Mesenchymal stem cell (in vitro differentiated cells and primary cell): ENCODE measurements at regions not wholly inside any gene's neighbourhood (a gene's known extent, or its start where the extent isn't known, plus 50 kb on each side); places are given as distances from the start of the nearest gene placed in this dataset.

Experiments used
- DNase-seq: peaks from one replicate; pipeline ENCODE4 v3.0.0-alpha.2; 2013
- H2AFZ ChIP-seq: one replicate; pipeline ENCODE4 v1.6.1; 2013; ENCODE audit warnings: low read depth, mild to moderate bottlenecking, control low read depth, inconsistent platforms, low read length, moderate library complexity
- H2AK5ac ChIP-seq: 2 replicates; pipeline ENCODE4 v1.6.1; 2013; ENCODE audit warnings: low read length, moderate library complexity, mild to moderate bottlenecking, inconsistent platforms; ENCODE audit not compliant: severe bottlenecking
- H2BK120ac ChIP-seq: one replicate; pipeline ENCODE4 v1.6.1; 2013; ENCODE audit warnings: low read depth, mild to moderate bottlenecking, inconsistent platforms, low read length, moderate library complexity
- H2BK12ac ChIP-seq, 2 experiments: one replicate each; pipeline ENCODE4 v1.6.1; 2013; ENCODE audit warnings: inconsistent platforms in 2 of 2, low read length in 2 of 2, mild to moderate bottlenecking in 2 of 2, moderate library complexity in 2 of 2, control low read depth in 1 of 2
- H2BK15ac ChIP-seq: one replicate; pipeline ENCODE4 v1.6.1; 2013; ENCODE audit warnings: mild to moderate bottlenecking, low read depth, inconsistent platforms; ENCODE audit not compliant: poor library complexity, severe bottlenecking
- H2BK5ac ChIP-seq: 2 replicates; pipeline ENCODE4 v1.6.1; 2013; ENCODE audit warnings: low read depth, mild to moderate bottlenecking, low read length, control low read depth, inconsistent platforms; ENCODE audit not compliant: poor library complexity, severe bottlenecking
- H3K14ac ChIP-seq, 2 experiments: one replicate each; pipeline ENCODE4 v1.6.1; 2013; ENCODE audit warnings: inconsistent platforms in 2 of 2, low read length in 2 of 2, control low read depth in 1 of 2, mild to moderate bottlenecking in 1 of 2, moderate library complexity in 1 of 2
- H3K18ac ChIP-seq, 2 experiments: one replicate each; pipeline ENCODE4 v1.6.1; 2013; ENCODE audit warnings: inconsistent platforms in 2 of 2, low read length in 2 of 2, control low read depth in 1 of 2, low read depth in 1 of 2, mild to moderate bottlenecking in 1 of 2
- H3K23ac ChIP-seq, 2 experiments: one replicate each; pipeline ENCODE4 v1.6.1; 2013; ENCODE audit warnings: inconsistent platforms in 2 of 2, low read length in 2 of 2, mild to moderate bottlenecking in 2 of 2, moderate library complexity in 2 of 2, control low read depth in 1 of 2
- H3K27ac ChIP-seq: 2 replicates; pipeline ENCODE4 v1.5.1; 2013; ENCODE audit warnings: mild to moderate bottlenecking, moderate library complexity, low read length, control low read depth, inconsistent platforms; ENCODE audit not compliant: poor library complexity, severe bottlenecking
- H3K27me3 ChIP-seq, 2 experiments: 2 replicates each; pipeline versions ENCODE4 v1.6.1 to v1.7.0; 2013; ENCODE audit warnings: low read length in 2 of 2, mild to moderate bottlenecking in 2 of 2, moderate library complexity in 2 of 2, control low read depth in 1 of 2, inconsistent platforms in 1 of 2; ENCODE audit not compliant: control insufficient read depth in 1 of 2, insufficient read depth in 1 of 2
- H3K36me3 ChIP-seq, 2 experiments: 2 replicates each; pipeline versions ENCODE4 v1.6.1 to v1.7.0; 2013; ENCODE audit warnings: low read length in 2 of 2, control low read depth in 1 of 2, inconsistent platforms in 1 of 2, low read depth in 1 of 2, mild to moderate bottlenecking in 1 of 2; ENCODE audit not compliant: insufficient read depth in 2 of 2, control insufficient read depth in 1 of 2
- H3K4ac ChIP-seq, 2 experiments: one replicate each; pipeline ENCODE4 v1.6.1; 2013; ENCODE audit warnings: inconsistent platforms in 2 of 2, low read length in 2 of 2, mild to moderate bottlenecking in 2 of 2, moderate library complexity in 2 of 2, control low read depth in 1 of 2, low read depth in 1 of 2
- H3K4me1 ChIP-seq: 2 replicates; pipeline ENCODE4 v1.6.1; 2013; ENCODE audit warnings: low read depth, low read length, control low read depth; ENCODE audit not compliant: control insufficient read depth, insufficient read depth
- H3K4me2 ChIP-seq: 2 replicates; pipeline ENCODE4 v1.6.1; 2013; ENCODE audit warnings: low read length, mild to moderate bottlenecking, inconsistent platforms; ENCODE audit not compliant: poor library complexity, severe bottlenecking
- H3K4me3 ChIP-seq, 2 experiments: 2 replicates each; pipeline versions ENCODE4 v1.5.1 to v1.7.0; 2013; ENCODE audit warnings: low read length in 2 of 2, mild to moderate bottlenecking in 2 of 2, control low read depth in 1 of 2, low read depth in 1 of 2; ENCODE audit not compliant: insufficient read depth in 1 of 2
- H3K79me1 ChIP-seq: replicated peaks from 2 replicates; pipeline ENCODE4 v1.6.1; 2013; ENCODE audit warnings: mild to moderate bottlenecking, control low read depth, low read length, inconsistent platforms; ENCODE audit not compliant: poor library complexity, severe bottlenecking
- H3K9ac ChIP-seq: 2 replicates; pipeline ENCODE4 v1.7.0; 2013; ENCODE audit warnings: mild to moderate bottlenecking, low read length, moderate library complexity
- H3K9me3 ChIP-seq: 2 replicates; pipeline ENCODE4 v1.7.0; 2013; ENCODE audit warnings: mild to moderate bottlenecking, low read length; ENCODE audit not compliant: control insufficient read depth
- H4K8ac ChIP-seq: one replicate; pipeline ENCODE4 v1.6.1; 2013; ENCODE audit warnings: inconsistent platforms, mild to moderate bottlenecking, low read length, moderate library complexity
- H4K91ac ChIP-seq: one replicate; pipeline ENCODE4 v1.6.1; 2013; ENCODE audit warnings: mild to moderate bottlenecking, low read length, inconsistent platforms
- WGBS: methylation state at CpG from one replicate; pipeline ENCODE4 v1.1.7; 2013; ENCODE audit warnings: mixed read lengths; 5-methylcytosine and 5-hydroxymethylcytosine counted together

DNA sequence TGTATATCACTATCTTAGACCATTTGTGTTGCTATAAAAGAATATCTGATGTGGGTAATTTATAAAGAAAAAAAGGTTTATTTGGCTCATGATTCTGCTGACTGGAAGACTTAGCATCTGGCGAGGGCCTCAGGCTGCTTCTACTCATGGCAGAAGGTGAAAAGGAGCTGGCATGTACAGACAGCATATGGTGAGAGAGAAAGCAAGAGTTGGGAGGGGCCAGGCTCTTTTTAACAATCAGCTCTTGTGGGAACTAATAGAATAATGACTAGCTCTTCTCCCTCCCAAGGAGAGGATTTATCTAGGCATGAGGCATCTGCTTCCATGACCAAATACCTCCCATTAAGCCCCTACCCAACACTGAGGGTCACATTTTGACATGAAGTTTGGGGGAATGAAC lies 130.2 kb upstream of the SV2C start:
- WGBS = 25% methylated on average over 1 of the region's 1 CpG
- no peak overlapping the region for H3K18ac ChIP-seq
- no peak overlapping the region for H4K8ac ChIP-seq
- H2BK5ac ChIP-seq = no peak overlapping the region
- H3K27me3 ChIP-seq = peaks cover 0 to 10% of the 10 kb centered on the region in 2 experiments
- H3K79me1 ChIP-seq = no peaks in the 10 kb centered on the region
- no peak overlapping the region for H4K91ac ChIP-seq
- no peak overlapping the region for H3K9ac ChIP-seq
- no peaks in the 10 kb centered on the region for H3K4me1 ChIP-seq
- H2BK12ac ChIP-seq = no peak overlapping the region
- DNase-seq = no peak
- H3K4ac ChIP-seq = no peak overlapping the region
- no peak overlapping the region for H3K27ac ChIP-seq
- H3K9me3 ChIP-seq = peaks cover 6% of the 10 kb centered on the region
- no peak overlapping the region for H2BK120ac ChIP-seq
- no peak overlapping the region for H3K14ac ChIP-seq
- no peaks in the 10 kb centered on the region for H3K36me3 ChIP-seq
- H2AK5ac ChIP-seq = no peak overlapping the region
- no peak overlapping the region for H3K4me2 ChIP-seq
- H2BK15ac ChIP-seq = no peak overlapping the region
- H3K23ac ChIP-seq = no peak overlapping the region
- H3K4me3 ChIP-seq = no peak overlapping the region
- no peak overlapping the region for H2AFZ ChIP-seq

DNA sequence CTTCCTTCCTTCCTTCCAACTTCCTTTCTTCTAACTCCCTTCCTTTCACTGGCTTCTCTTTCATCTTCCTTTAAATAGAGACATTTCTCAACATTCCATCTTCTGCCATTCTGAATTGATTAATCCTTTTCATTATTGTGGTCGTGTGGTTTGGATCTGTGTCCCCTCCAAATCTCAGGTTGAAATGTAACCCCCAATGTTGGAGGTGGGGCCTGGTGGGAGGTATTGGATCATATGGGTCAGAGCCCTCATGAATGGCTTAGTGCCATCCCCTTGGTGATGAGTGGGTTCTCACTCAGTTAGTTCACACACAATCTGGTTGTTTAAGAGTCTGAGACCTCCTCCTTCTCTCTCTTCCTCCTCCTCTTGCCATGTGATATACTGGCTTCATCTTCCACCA lies 130.9 kb upstream of the SV2C start:
- no peak for DNase-seq
- 75% methylated on average over 1 of the region's 1 CpG for WGBS
- H3K4ac ChIP-seq = no peak overlapping the region
- H4K8ac ChIP-seq = no peak overlapping the region
- no peak overlapping the region for H3K14ac ChIP-seq
- no peaks in the 10 kb centered on the region for H3K4me1 ChIP-seq
- H2BK15ac ChIP-seq = no peak overlapping the region
- H2BK12ac ChIP-seq = no peak overlapping the region
- no peak overlapping the region for H3K18ac ChIP-seq
- peaks cover 0 to 10% of the 10 kb centered on the region in 2 experiments for H3K27me3 ChIP-seq
- no peak overlapping the region for H3K23ac ChIP-seq
- no peaks in the 10 kb centered on the region for H3K9me3 ChIP-seq
- H3K9ac ChIP-seq = no peak overlapping the region
- H2AK5ac ChIP-seq = no peak overlapping the region
- H2BK5ac ChIP-seq = no peak overlapping the region
- H3K27ac ChIP-seq = no peak overlapping the region
- no peak overlapping the region for H2BK120ac ChIP-seq
- H3K79me1 ChIP-seq = no peaks in the 10 kb centered on the region
- no peak overlapping the region for H3K4me2 ChIP-seq
- no peak overlapping the region for H4K91ac ChIP-seq
- no peaks in the 10 kb centered on the region for H3K36me3 ChIP-seq
- H2AFZ ChIP-seq = no peak overlapping the region
- H3K4me3 ChIP-seq = no peak overlapping the region

DNA sequence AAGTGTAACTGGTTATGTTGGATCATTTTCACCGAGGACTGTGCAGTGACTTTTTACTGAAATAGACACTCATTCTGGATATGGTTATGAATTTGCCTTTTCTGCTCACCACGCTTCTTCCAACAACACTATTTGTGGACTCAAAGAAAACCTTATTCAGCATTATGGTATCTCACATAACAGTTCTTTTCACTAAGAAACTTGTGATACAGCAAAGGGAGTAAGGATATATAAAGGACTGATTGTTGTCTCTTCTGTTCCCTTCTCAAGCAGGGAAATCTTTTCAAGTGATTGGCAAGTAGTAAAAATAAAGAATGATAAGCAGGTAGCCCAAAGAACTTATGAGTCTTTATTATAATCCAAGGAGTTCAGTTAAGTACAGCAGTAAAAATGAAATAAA lies 131.5 kb upstream of the SV2C start:
- no peak overlapping the region for H2BK15ac ChIP-seq
- H4K91ac ChIP-seq = no peak overlapping the region
- H3K4me3 ChIP-seq = no peak overlapping the region
- no peak overlapping the region for H2AFZ ChIP-seq
- H2AK5ac ChIP-seq = no peak overlapping the region
- no peak overlapping the region for H2BK120ac ChIP-seq
- WGBS = 55% methylated on average over 2 of the region's 2 CpGs
- H3K36me3 ChIP-seq = no peaks in the 10 kb centered on the region
- H3K9ac ChIP-seq = no peak overlapping the region
- peaks cover 0 to 10% of the 10 kb centered on the region in 2 experiments for H3K27me3 ChIP-seq
- no peak overlapping the region for H3K14ac ChIP-seq
- no peak overlapping the region for H3K27ac ChIP-seq
- no peaks in the 10 kb centered on the region for H3K4me1 ChIP-seq
- no peak overlapping the region for H3K4me2 ChIP-seq
- H3K79me1 ChIP-seq = no peaks in the 10 kb centered on the region
- H4K8ac ChIP-seq = no peak overlapping the region
- H2BK5ac ChIP-seq = no peak overlapping the region
- H3K9me3 ChIP-seq = no peaks in the 10 kb centered on the region
- no peak overlapping the region for H3K18ac ChIP-seq
- no peak overlapping the region for H2BK12ac ChIP-seq
- no peak overlapping the region for H3K4ac ChIP-seq
- no peak for DNase-seq
- H3K23ac ChIP-seq = no peak overlapping the region

DNA sequence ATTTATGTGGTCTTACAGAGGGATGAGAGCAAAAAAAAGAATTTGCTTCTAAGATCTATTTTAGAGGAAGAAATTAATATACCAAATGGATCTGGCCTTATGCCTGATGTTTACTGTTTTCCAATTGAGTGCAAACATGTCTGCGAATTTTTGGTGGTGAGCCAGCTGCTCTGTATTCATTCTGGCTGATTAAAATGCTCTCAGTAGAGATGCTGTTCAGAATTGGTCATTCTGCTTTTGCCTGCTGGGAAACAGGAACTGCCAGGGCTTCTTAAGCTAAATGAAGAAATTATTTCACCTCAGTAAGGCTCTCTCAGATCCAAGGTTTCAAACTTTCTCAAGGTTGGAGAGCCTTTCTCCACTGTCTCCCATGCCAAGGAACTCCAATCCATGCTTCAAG lies 132.0 kb upstream of the SV2C start:
- H2AK5ac ChIP-seq = no peak overlapping the region
- H3K4ac ChIP-seq = no peak overlapping the region
- H3K23ac ChIP-seq = no peak overlapping the region
- H3K27me3 ChIP-seq = peaks cover 0 to 10% of the 10 kb centered on the region in 2 experiments
- WGBS = 25% methylated on average over 1 of the region's 1 CpG
- H4K8ac ChIP-seq = no peak overlapping the region
- DNase-seq = no peak
- H3K4me1 ChIP-seq = no peaks in the 10 kb centered on the region
- no peaks in the 10 kb centered on the region for H3K79me1 ChIP-seq
- H2BK15ac ChIP-seq = no peak overlapping the region
- H2BK5ac ChIP-seq = no peak overlapping the region
- no peak overlapping the region for H3K14ac ChIP-seq
- no peaks in the 10 kb centered on the region for H3K36me3 ChIP-seq
- H3K4me3 ChIP-seq = no peak overlapping the region
- no peak overlapping the region for H2BK120ac ChIP-seq
- H3K9me3 ChIP-seq = no peaks in the 10 kb centered on the region
- H2BK12ac ChIP-seq = no peak overlapping the region
- no peak overlapping the region for H3K27ac ChIP-seq
- H3K18ac ChIP-seq = no peak overlapping the region
- H3K4me2 ChIP-seq = no peak overlapping the region
- H4K91ac ChIP-seq = no peak overlapping the region
- no peak overlapping the region for H2AFZ ChIP-seq
- H3K9ac ChIP-seq = no peak overlapping the region
